ENCODE measurements at regions not wholly inside any gene's neighbourhood (a gene's known extent, or its start where the extent isn't known, plus 50 kb on each side); places are given as distances from the start of the nearest gene placed in this dataset.

GRCh38 chr2:219908538-219908937, 281.1 kb downstream of the SLC4A3 start:
- DNase-seq (ENCODE audit: low spot score, unreplicated experiment): no peak
- H3K27ac Mint-ChIP-seq: no peak overlapping the region
- H3K27me3 Mint-ChIP-seq: peaks cover 10% of the 10 kb centered on the region
- H3K4me1 Mint-ChIP-seq (ENCODE audit: low read depth): peaks cover 2% of the 10 kb centered on the region
- no peaks in the 10 kb centered on the region for H3K9me3 Mint-ChIP-seq (ENCODE audit: low read depth)
- H3K4me3 Mint-ChIP-seq (ENCODE audit: low read depth): no peak overlapping the region
- H3K36me3 Mint-ChIP-seq (ENCODE audit: insufficient read depth): no peaks in the 10 kb centered on the region
- TF ChIP-seq CTCF (IDR thresholded peaks at IDR 0.05; ENCODE audit: unreplicated experiment): no peak

- TF ChIP-seq CTCF (IDR thresholded peaks at IDR 0.05; ENCODE audit: unreplicated experiment): no peak
- no peak overlapping the region for H3K4me3 Mint-ChIP-seq (ENCODE audit: low read depth)
- H3K36me3 Mint-ChIP-seq (ENCODE audit: insufficient read depth): no peaks in the 10 kb centered on the region
- no peaks in the 10 kb centered on the region for H3K9me3 Mint-ChIP-seq (ENCODE audit: low read depth)
- peaks cover 4% of the 10 kb centered on the region for H3K4me1 Mint-ChIP-seq (ENCODE audit: low read depth)
- DNase-seq (ENCODE audit: low spot score, unreplicated experiment): no peak
- peaks cover 13% of the 10 kb centered on the region for H3K27me3 Mint-ChIP-seq
- no peak overlapping the region for H3K27ac Mint-ChIP-seq
Observed at GRCh38 chr2:219911541-219911940, 284.1 kb downstream of the SLC4A3 start.

GRCh38 chr2:219912491-219912921, 285.1 kb downstream of the SLC4A3 start:
- H3K9me3 Mint-ChIP-seq (ENCODE audit: low read depth): no peaks in the 10 kb centered on the region
- peaks cover 4% of the 10 kb centered on the region for H3K4me1 Mint-ChIP-seq (ENCODE audit: low read depth)
- H3K27ac Mint-ChIP-seq: peak overlapping the region; percentile 88
- no peak for DNase-seq (ENCODE audit: low spot score, unreplicated experiment)
- peak; percentile 34 for TF ChIP-seq CTCF (IDR thresholded peaks at IDR 0.05; ENCODE audit: unreplicated experiment)
- H3K36me3 Mint-ChIP-seq (ENCODE audit: insufficient read depth): no peaks in the 10 kb centered on the region
- no peak overlapping the region for H3K4me3 Mint-ChIP-seq (ENCODE audit: low read depth)
- peaks cover 13% of the 10 kb centered on the region for H3K27me3 Mint-ChIP-seq

GRCh38 chr2:219914577-219914976, 287.1 kb downstream of the SLC4A3 start:
- H3K4me3 Mint-ChIP-seq (ENCODE audit: low read depth): no peak overlapping the region
- no peaks in the 10 kb centered on the region for H3K9me3 Mint-ChIP-seq (ENCODE audit: low read depth)
- TF ChIP-seq CTCF (IDR thresholded peaks at IDR 0.05; ENCODE audit: unreplicated experiment): no peak
- H3K27me3 Mint-ChIP-seq: peaks cover 16% of the 10 kb centered on the region
- no peaks in the 10 kb centered on the region for H3K36me3 Mint-ChIP-seq (ENCODE audit: insufficient read depth)
- peaks cover 4% of the 10 kb centered on the region for H3K4me1 Mint-ChIP-seq (ENCODE audit: low read depth)
- H3K27ac Mint-ChIP-seq: no peak overlapping the region
- DNase-seq (ENCODE audit: low spot score, unreplicated experiment): no peak

GRCh38 chr2:219916281-219916680, 288.9 kb downstream of the SLC4A3 start:
- DNase-seq (ENCODE audit: low spot score, unreplicated experiment): no peak
- no peak for TF ChIP-seq CTCF (IDR thresholded peaks at IDR 0.05; ENCODE audit: unreplicated experiment)
- H3K27ac Mint-ChIP-seq: no peak overlapping the region
- H3K27me3 Mint-ChIP-seq: peaks cover 21% of the 10 kb centered on the region
- H3K9me3 Mint-ChIP-seq (ENCODE audit: low read depth): no peaks in the 10 kb centered on the region
- H3K4me1 Mint-ChIP-seq (ENCODE audit: low read depth): peaks cover 4% of the 10 kb centered on the region
- H3K4me3 Mint-ChIP-seq (ENCODE audit: low read depth): no peak overlapping the region
- no peaks in the 10 kb centered on the region for H3K36me3 Mint-ChIP-seq (ENCODE audit: insufficient read depth)
